ENCODE measurements at regions not wholly inside any gene's neighbourhood (a gene's known extent, or its start where the extent isn't known, plus 50 kb on each side); places are given as distances from the start of the nearest gene placed in this dataset.

- no peak for TF ChIP-seq TARDBP (IDR thresholded peaks at IDR 0.05)
- TF ChIP-seq FOXM1 (IDR thresholded peaks at IDR 0.05; ENCODE audit: borderline replicate concordance) = no peak
- TF ChIP-seq ARNT (IDR thresholded peaks at IDR 0.05) = no peak
- no peak for TF ChIP-seq BHLHE40 (IDR thresholded peaks at IDR 0.05; ENCODE audit: borderline replicate concordance)
- no peak for TF ChIP-seq HDGF (IDR thresholded peaks at IDR 0.05; ENCODE audit: borderline replicate concordance)
- no peak for TF ChIP-seq SP1 (IDR thresholded peaks at IDR 0.05)
- TF ChIP-seq ZNF384 (IDR thresholded peaks at IDR 0.05) = no peak
- no peak for TF ChIP-seq CTBP1 (IDR thresholded peaks at IDR 0.05; ENCODE audit: borderline replicate concordance)
- TF ChIP-seq L3MBTL2 (conservative IDR thresholded peaks at IDR 0.05) = no peak
- no peak for TF ChIP-seq FOXA1 (IDR thresholded peaks at IDR 0.05)
These were observed 133.3 kb upstream of the PCDH7 start for GRCh38 chr4:30586850-30587249.

All from HEK293T (cell line).